AML-193 (cell line): ENCODE measurements at regions not wholly inside any gene's neighbourhood (a gene's known extent, or its start where the extent isn't known, plus 50 kb on each side); places are given as distances from the start of the nearest gene placed in this dataset.
"Not testable (repeated sequence)": the region's sequence is repeated elsewhere in the genome, so short reads cannot be mapped to it uniquely, and the experiment has no call there.

Source experiments
- DNase-seq, 2 experiments: peaks; one replicate each; lab custom pipeline; 2025; lab: John Stamatoyannopoulos, UW

GRCh38 chr21:17139159-17139558, 373.7 kb upstream of the CXADR start:
- not testable (repeated sequence) for DNase-seq

DNA sequence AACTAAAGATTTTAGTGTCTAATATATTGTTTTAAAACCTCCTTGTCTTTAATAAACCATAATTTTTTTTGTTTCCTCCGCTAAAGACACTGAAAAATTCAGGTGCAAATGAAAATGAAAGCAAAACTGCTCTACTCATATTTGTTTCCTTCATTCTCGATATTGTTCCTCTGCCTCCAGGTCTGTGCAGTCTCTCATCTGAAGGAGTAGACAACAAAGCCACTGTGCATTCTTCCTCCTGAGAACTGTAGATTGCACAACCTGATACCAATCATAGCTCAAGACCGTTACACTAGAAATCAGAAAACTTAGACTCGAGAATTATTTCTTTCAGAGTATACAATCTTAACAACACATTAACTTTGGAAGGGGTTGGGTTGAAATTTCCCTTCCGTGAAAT, 373.1 kb upstream of the CXADR start:
- no peak for DNase-seq

DNA sequence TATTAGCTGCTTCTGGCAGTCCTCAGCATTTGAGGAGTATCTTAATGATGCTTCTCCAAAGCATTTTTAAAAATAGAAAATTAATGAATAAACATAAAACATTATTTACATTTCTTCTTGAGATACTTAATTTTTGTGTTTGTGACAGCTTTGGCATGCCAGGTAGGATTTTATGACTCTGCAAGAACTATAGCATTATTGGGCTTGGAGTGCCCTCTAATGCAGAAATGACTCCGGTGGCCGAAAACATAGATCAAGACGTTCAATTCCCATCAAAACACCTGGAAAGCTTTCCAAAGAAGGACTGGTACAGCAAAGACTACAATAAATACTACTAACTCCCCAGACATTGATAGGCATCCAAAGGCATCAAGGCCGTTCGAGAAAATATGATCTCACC, 366.4 kb upstream of the CXADR start:
- DNase-seq: no peak

- DNase-seq: no peak
Observed at GRCh38 chr21:17159697-17160096, 353.1 kb upstream of the CXADR start.

GRCh38 chr21:17185674-17186073, 327.2 kb upstream of the CXADR start:
- no peak for DNase-seq

- DNase-seq: no peak
Observed at GRCh38 chr21:17189963-17190362, 322.9 kb upstream of the CXADR start.

- DNase-seq: no peak
Observed at GRCh38 chr21:17191346-17191993, 321.4 kb upstream of the CXADR start.

DNA sequence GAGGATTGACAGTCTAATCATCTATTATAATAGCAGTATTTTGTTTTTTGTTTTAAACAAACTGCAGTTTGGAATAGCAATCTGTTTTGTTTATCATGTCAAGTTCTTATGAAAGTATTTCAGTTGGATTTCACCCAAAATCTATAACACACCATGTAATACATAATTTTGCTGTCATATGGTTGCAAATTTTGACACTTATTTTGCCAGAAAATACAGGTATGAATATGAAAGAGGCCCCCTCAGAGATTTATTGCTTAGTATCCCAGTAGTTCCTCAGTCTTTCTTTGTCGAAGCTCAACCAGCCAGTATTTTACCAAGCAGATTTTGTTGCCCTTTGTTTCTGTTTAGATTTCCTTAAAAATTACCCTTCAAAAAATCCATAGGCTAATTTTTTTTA, 317.5 kb upstream of the CXADR start:
- no peak for DNase-seq

DNA sequence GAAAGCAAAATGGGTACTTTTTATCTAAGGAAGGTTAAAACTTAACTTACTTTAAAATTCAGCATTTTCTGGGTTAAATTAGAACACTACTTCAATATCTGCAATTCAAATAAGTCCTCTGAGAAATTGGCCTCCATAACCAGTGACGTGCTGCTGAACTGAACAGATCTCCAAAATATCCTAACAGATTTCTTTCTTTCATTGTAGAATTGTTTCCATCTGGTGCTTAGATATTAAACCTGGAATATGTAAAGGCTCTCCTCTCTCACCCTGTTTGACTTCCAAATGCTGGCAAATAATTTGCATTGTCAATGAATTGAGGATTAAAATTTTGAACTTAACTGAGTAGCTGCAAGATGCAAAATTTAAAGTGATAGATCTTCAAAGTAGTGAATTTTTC, 316.9 kb upstream of the CXADR start:
- no peak for DNase-seq

DNA sequence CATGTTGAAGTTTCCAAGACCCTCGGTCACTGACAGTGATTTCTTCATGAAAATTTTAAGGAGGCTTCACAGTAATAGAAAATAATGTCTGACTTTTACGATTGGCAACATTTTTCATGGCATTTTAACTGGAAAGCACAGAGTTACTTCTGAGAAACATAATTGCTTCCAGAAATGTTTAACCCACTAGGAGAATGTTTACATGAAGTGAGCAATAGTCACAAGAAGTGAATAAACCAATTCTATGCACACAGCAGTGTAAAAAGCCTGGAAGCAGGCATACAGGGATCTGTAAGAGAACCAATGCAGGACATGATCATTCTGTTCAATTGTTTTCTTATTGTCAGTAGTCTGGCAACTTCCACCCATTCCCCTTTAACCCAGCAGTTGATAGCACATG, 316.2 kb upstream of the CXADR start:
- no peak for DNase-seq

DNA sequence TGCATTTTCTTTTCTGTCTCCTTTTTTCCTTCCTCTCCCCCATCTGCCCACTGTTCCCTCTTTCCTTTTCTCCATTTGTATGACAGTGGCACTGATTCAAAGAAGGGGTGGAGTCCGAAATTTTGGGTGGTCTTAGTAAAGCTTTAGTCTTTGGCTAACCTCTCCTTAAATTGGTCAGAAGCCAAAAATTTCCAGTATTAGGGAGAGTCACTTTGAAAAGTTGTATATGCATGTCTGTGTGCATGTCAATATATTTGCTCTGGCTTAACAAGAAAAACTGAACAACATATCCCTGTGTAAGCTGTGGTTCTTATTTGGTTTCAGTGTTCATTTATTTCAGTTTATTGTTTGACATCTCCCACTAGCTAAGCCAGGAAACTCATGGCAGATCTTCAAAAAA, 314.8 kb upstream of the CXADR start:
- no peak for DNase-seq

GRCh38 chr21:17200250-17200649, 312.6 kb upstream of the CXADR start:
- no peak for DNase-seq

DNA sequence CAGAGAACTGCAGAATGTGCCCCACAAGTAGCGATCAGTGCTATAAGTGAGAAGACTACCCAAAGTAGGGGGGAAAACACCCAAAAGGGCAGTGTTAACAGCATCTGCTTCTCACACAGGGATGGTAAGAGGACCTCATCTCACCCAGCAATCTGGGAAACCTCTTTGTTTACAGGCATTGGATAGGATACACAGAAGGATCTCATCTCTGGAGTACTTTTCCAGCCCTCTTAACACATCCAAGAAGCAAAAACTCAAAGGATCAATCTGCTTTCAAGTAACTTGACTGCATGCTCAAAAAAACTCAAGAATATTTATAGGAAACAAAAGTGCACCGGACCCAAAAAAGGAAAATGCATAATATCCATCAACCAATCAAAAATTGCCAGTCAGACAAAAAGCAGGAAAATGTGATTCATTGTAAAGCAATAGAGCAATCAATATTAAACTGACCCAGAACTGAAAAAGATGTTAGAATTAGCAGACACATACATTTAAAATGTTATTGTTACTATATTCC, 311.0 kb upstream of the CXADR start:
- DNase-seq: no peak

GRCh38 chr21:17214801-17215200, 298.0 kb upstream of the CXADR start:
- no peak for DNase-seq

DNA sequence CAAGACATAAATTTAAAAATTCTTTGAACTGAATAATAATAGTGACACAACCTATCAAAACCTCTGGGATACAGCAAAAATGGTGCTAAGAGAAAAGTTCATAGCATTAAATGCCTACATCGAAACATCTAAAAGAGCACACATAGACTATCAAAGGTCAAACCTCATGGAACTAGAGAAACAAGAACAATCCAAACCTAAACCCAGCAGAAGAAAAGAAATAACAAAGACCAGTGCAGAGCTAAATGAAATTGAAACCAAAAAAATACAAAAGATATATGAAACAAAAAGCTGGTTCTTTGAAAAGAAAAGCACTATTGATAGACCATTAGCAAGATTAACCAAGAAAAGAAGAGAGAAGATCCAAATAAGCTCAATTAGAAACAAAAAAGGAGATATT, 293.8 kb upstream of the CXADR start:
- DNase-seq: not testable (repeated sequence)

DNA sequence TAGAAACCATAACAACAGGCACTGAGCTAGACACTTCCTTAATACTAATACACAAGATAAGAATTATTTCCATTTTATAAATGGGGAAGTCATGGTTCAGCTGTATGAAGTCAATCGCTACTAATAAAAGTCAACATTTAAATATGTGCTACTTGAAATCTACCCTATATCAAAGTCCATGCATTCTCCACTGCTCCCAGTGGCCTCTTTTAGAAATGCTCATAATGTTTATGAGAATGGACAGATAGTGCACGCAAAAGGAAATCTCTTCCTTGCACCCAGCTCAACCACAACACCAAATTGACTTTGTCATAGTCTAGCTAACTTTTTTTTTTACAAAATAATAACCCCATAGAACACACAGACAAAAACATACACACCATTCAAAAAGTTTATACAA, 281.7 kb upstream of the CXADR start:
- DNase-seq: no peak

DNA sequence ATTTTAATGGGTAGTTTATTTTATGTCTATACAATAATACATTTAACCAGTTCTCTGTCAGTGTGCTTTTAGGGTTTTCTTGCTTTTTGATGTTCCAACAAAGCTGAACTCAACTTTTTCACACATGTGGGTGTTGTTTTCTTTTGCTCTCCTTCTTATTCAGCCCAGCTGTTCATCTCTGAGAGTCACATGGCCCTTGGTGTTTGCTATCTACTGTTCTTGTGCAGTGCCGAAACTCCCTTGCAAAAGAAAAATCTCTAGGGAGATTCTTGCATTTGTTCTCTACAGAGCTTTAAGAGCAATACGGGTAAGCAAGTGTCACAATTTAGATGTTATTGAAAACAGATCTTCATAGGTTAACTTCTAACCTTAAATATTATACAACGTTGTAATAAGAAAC, 281.1 kb upstream of the CXADR start:
- DNase-seq: no peak

GRCh38 chr21:17238468-17238867, 274.4 kb upstream of the CXADR start:
- no peak for DNase-seq

DNA sequence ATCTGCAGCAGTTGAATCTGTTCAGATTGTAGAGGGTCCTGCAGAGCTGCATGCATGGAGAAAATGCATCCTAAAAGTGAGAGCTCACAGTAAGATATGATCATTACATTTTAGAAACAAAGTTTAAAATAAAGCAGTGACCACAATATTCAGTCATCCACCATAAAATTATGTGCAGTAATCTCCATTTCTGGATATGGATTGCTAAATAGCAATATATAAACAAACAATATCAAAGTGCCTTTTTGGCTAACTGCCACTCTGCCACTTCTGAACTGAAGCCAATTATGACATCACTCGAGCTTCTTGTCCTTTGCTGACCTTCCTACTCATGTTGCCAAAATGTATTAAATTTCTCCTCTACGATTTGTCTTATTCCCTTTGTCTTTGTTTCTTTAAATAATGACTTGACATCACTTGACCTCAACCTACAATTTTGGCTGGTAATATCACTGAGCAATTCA, 262.0 kb upstream of the CXADR start:
- DNase-seq: no peak

DNA sequence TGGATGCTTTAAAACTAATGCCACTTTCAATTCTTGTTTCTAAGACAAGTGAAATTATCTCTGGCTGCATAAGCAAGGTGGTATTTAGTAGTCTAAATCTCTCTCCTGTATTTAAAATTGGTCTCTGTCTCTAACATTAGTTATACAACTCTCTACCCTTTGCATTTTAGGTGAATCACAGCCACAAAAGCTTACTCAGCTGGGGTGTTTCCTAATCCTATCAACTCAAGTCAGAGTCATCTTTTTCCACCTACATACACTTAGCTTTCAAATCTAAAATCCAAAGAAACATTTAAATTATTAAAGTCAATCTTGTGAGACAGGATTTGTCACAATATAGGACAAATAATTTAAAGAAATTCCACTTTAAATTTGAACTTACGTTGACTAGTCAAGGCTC, 255.1 kb upstream of the CXADR start:
- no peak for DNase-seq

DNA sequence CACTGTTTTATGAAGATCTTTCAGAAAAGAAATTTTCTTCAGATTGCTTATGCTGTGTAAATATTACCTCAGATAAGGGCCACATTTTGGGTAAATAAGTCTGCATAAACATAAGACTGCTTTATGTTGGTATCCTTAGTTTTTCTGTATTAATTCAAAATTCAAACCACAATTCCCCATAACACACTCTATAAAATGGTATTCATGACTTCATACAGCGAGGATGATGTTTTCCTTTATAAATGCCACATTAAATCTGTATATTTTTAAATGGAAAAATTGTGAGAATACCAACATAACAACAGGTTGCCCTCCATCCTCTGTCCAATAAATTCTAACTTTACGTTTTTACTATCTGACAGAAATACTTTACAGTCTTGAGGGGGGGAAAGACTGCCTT, 248.7 kb upstream of the CXADR start:
- no peak for DNase-seq

GRCh38 chr21:17269760-17270159, 243.1 kb upstream of the CXADR start:
- no peak for DNase-seq

DNA sequence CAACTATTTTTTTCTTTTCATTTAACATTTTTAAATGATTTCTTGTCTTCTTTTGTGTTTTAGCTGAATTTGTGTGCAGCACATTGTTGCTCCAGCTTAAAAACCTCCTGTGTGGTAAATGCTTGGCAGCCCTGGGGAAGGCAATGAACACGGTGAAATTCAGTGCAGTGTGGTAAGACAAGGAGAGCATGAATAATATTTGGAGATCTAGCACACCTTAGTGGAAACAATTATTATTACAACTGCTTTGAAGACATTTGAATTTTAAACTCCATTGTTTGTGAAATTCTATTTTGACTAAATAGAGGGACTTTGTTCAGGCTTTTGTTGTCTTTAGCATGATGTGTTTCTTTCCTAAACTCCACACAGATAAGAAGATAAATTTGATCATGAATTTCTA, 242.6 kb upstream of the CXADR start:
- DNase-seq: peak; percentile 7 to 14

DNA sequence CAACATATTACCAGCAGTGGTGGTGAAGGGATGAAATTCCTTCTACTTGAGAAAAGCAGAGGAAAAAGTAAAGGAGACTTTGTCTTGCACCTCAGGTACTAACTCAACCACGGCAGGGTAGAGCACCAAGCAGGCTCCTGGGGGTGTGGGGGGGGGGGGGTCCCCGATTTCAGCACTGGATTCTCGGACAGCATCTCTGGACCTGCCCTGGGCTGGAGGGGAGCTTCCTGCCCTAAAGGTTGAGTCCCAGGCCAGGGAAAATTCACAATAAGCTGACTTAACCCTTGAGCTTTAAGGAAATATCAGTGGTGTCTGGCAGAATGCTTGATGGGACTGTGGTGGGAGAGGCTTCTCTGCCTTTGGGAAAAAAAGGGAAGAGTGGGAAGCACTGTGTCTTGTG, 233.2 kb upstream of the CXADR start:
- DNase-seq: no peak
